WTC11 (cell line): ENCODE measurements at regions not wholly inside any gene's neighbourhood (a gene's known extent, or its start where the extent isn't known, plus 50 kb on each side); places are given as distances from the start of the nearest gene placed in this dataset.
"Not testable (repeated sequence)": the region's sequence is repeated elsewhere in the genome, so short reads cannot be mapped to it uniquely, and the experiment has no call there.

ENCODE experiments used
- ATAC-seq: fragments of 200-7000 bp; cut with Tn5 transposase; 2 replicates; pipeline ENCODE4 v1.10.0; 2021; ENCODE audit warnings: mild to moderate bottlenecking, moderate library complexity
- CTCF ChIA-PET: fragments of 300-600 bp; sonication (Branson Sonifier 250); formaldehyde crosslinking; loops from one replicate; lab custom pipeline; 2021; ENCODE audit warnings: antibody characterized with exemption; lab: Charles Lee
- POLR2A ChIA-PET: fragments of 350-600 bp; sonication (Branson Sonifier 250); formaldehyde crosslinking; loops from one replicate; lab custom pipeline; 2021; ENCODE audit warnings: antibody characterized with exemption; lab: Charles Lee
- DNase-seq: peaks from one replicate; pipeline ENCODE4 v3.0.0; 2021; ENCODE audit warnings: low spot score
- H3K27ac Mint-ChIP-seq: 2 replicates; pipeline ENCODE4 v1.8.0; 2021; ENCODE audit warnings: mixed read lengths
- H3K27me3 Mint-ChIP-seq: 2 replicates; pipeline ENCODE4 v1.8.0; 2021; ENCODE audit warnings: low read depth, mild to moderate bottlenecking, moderate library complexity, mixed read lengths
- H3K36me3 Mint-ChIP-seq: 2 replicates; pipeline ENCODE4 v1.8.0; 2021; ENCODE audit warnings: mixed read lengths
- H3K4me1 Mint-ChIP-seq: 2 replicates; pipeline ENCODE4 v1.8.0; 2022; ENCODE audit warnings: mixed read lengths
- H3K4me3 Mint-ChIP-seq: 2 replicates; pipeline ENCODE4 v1.8.0; 2021; ENCODE audit warnings: mild to moderate bottlenecking, moderate library complexity, mixed read lengths
- H3K9me3 Mint-ChIP-seq: 2 replicates; pipeline ENCODE4 v1.8.0; 2021; ENCODE audit warnings: mixed read lengths
- ATF3 ChIP-seq: sonication (generic); formaldehyde crosslinking; conservative IDR thresholded peaks from 2 replicates; pipeline ENCODE4 v1.8.1; 2022; ENCODE audit warnings: mild to moderate bottlenecking, missing genetic modification reagents
- FOXJ3 ChIP-seq: sonication (generic); formaldehyde crosslinking; IDR thresholded peaks from 2 replicates; pipeline ENCODE4 v1.9.0; 2021; ENCODE audit warnings: missing genetic modification reagents, mild to moderate bottlenecking, borderline replicate concordance
- FOXK1 ChIP-seq: sonication (generic); formaldehyde crosslinking; IDR thresholded peaks from 2 replicates; pipeline ENCODE4 v1.8.0; 2022; ENCODE audit warnings: mild to moderate bottlenecking, moderate library complexity, missing genetic modification reagents
- NR2C2 ChIP-seq: sonication (generic); formaldehyde crosslinking; IDR thresholded peaks from 2 replicates; pipeline ENCODE4 v1.8.0; 2022; ENCODE audit warnings: mild to moderate bottlenecking, missing genetic modification reagents
- RORB ChIP-seq: fragments of 250-450 bp; sonication (Bioruptor Pico); IDR thresholded peaks from 2 replicates; pipeline ENCODE4 v1.9.0; 2021; ENCODE audit warnings: mild to moderate bottlenecking
- SMAD4 ChIP-seq: sonication (generic); formaldehyde crosslinking; IDR thresholded peaks from 2 replicates; pipeline ENCODE4 v1.8.0; 2022; ENCODE audit warnings: mild to moderate bottlenecking, missing genetic modification reagents
- SOX15 ChIP-seq: fragments of 250-450 bp; sonication (Bioruptor Pico); IDR thresholded peaks from 2 replicates; pipeline ENCODE4 v1.9.0; 2021; ENCODE audit warnings: mild to moderate bottlenecking
- TEAD1 ChIP-seq: sonication (generic); formaldehyde crosslinking; IDR thresholded peaks from 2 replicates; pipeline ENCODE4 v1.8.0; 2022; ENCODE audit warnings: mild to moderate bottlenecking, missing genetic modification reagents
- TP53 ChIP-seq: sonication (generic); formaldehyde crosslinking; IDR thresholded peaks from 2 replicates; pipeline ENCODE4 v1.8.1; 2023; ENCODE audit warnings: mild to moderate bottlenecking, missing genetic modification reagents
- ZNF281 ChIP-seq: sonication (generic); formaldehyde crosslinking; IDR thresholded peaks from 2 replicates; pipeline ENCODE4 v1.8.0; 2023; ENCODE audit warnings: mild to moderate bottlenecking, missing genetic modification reagents
- ZNF416 ChIP-seq: fragments of 250-450 bp; sonication (Bioruptor Pico); IDR thresholded peaks from 2 replicates; pipeline ENCODE4 v1.9.0; 2021; ENCODE audit warnings: mild to moderate bottlenecking, inconsistent platforms
- TF ChIP-seq, protein P1 (sequence below): sonication (generic); formaldehyde crosslinking; IDR thresholded peaks from 2 replicates; pipeline ENCODE4 v1.8.1; 2023; ENCODE audit warnings: mild to moderate bottlenecking, missing genetic modification reagents, moderate library complexity
- TF ChIP-seq, protein P2 (sequence below): sonication (generic); formaldehyde crosslinking; IDR thresholded peaks from 2 replicates; pipeline ENCODE4 v1.8.1; 2022; ENCODE audit warnings: low read depth, mild to moderate bottlenecking, moderate library complexity, missing genetic modification reagents, borderline replicate concordance
- TF ChIP-seq, protein P3 (sequence below): sonication (generic); formaldehyde crosslinking; IDR thresholded peaks from 2 replicates; pipeline ENCODE4 v1.8.1; 2023; ENCODE audit warnings: mild to moderate bottlenecking, missing genetic modification reagents, borderline replicate concordance

GRCh38 chrX:109049903-109050302, 313.5 kb upstream of the IRS4 start:
- POLR2A ChIA-PET = no interaction called here
- Mint-ChIP-seq H3K4me1 (peaks cover 10% of the 10 kb centered on the region), H3K27me3 (no peaks in the 10 kb centered on the region), H3K9me3 (peaks cover 10% of the 10 kb centered on the region; the same call in 1 of the 2 replicates), H3K27ac (peak overlapping the region; percentile 78), H3K4me3 (no peak overlapping the region), H3K36me3 (no peaks in the 10 kb centered on the region)
- CTCF ChIA-PET = interaction anchor here (1.0 to 1.6 kb wide), 4 partner anchors 136 to 350 kb away, joined by 3 to 23 read pairs (median 5); no protein-coding TSS in a partner anchor
- peak; percentile 14 for DNase-seq
- peak; percentile 65 for ATAC-seq
- no peak for TF ChIP-seq SOX15

DNA sequence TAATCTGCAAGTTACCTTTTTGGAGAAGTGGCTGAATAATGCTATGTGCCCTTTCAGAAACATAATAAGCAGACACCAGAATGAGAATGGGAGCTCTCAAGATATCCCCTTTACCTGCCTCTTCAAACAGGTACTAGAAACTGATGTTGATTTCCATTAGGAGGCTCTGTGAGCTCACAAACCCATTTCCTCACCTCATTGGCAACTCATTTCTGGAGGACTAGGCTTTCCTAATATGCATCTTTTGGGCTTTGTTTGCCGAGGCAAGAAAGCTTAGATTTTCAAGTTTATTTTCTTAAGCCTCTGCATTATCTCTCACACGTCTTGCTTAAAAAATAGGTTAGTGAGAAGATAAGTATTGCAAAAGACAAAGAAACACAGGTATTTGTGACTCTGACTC, 313.1 kb upstream of the IRS4 start:
- Mint-ChIP-seq H3K4me3 (no peak overlapping the region), H3K27ac (0 out of 2 replicates have a peak overlapping the region, but pooled peaks have one; percentile 49), H3K27me3 (no peaks in the 10 kb centered on the region), H3K36me3 (no peaks in the 10 kb centered on the region), H3K9me3 (peaks cover 10% of the 10 kb centered on the region; the same call in 1 of the 2 replicates)
- DNase-seq (no peak), ATAC-seq (no peak; the same call in 1 of the 2 replicates)
- CTCF ChIA-PET = interaction anchor here (0.6 to 1.7 kb wide), 6 partner anchors 136 to 424 kb away, joined by 3 to 23 read pairs (median 4); no protein-coding TSS in a partner anchor
- no peak for TF ChIP-seq ZNF281 (CRISPR knock-in tag)
- no peak for TF ChIP-seq NR2C2
- TF ChIP-seq ZNF416 (CRISPR knock-in tag) = no peak
- TF ChIP-seq, protein P1, sequence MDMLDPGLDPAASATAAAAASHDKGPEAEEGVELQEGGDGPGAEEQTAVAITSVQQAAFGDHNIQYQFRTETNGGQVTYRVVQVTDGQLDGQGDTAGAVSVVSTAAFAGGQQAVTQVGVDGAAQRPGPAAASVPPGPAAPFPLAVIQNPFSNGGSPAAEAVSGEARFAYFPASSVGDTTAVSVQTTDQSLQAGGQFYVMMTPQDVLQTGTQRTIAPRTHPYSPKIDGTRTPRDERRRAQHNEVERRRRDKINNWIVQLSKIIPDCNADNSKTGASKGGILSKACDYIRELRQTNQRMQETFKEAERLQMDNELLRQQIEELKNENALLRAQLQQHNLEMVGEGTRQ (CRISPR knock-in tag) = no peak
- TF ChIP-seq, protein P2, sequence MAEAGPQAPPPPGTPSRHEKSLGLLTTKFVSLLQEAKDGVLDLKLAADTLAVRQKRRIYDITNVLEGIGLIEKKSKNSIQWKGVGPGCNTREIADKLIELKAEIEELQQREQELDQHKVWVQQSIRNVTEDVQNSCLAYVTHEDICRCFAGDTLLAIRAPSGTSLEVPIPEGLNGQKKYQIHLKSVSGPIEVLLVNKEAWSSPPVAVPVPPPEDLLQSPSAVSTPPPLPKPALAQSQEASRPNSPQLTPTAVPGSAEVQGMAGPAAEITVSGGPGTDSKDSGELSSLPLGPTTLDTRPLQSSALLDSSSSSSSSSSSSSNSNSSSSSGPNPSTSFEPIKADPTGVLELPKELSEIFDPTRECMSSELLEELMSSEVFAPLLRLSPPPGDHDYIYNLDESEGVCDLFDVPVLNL (CRISPR knock-in tag) = no peak
- TF ChIP-seq, all 79 proteins: peak for 0
- POLR2A ChIA-PET = no interaction called here
- peaks cover 10% of the 10 kb centered on the region for H3K4me1 Mint-ChIP-seq

GRCh38 chrX:109040057-109040456, 303.7 kb upstream of the IRS4 start:
- ATAC-seq (peak; percentile 66), DNase-seq (no peak)
- no peaks in the 10 kb centered on the region for H3K36me3 Mint-ChIP-seq
- H3K27ac Mint-ChIP-seq = no peak overlapping the region
- H3K4me3 Mint-ChIP-seq = no peak overlapping the region
- CTCF ChIA-PET = no interaction called here
- POLR2A ChIA-PET = no interaction called here
- H3K27me3 Mint-ChIP-seq = no peaks in the 10 kb centered on the region
- no peaks in the 10 kb centered on the region for H3K9me3 Mint-ChIP-seq
- peaks cover 8% of the 10 kb centered on the region; the same call in 1 of the 2 replicates for H3K4me1 Mint-ChIP-seq
- TF ChIP-seq RORB (CRISPR knock-in tag) (no peak), TP53 (no peak), SMAD4 (no peak), ATF3 (CRISPR knock-in tag) (no peak)

GRCh38 chrX:109036624-109037023, 300.3 kb upstream of the IRS4 start:
- Mint-ChIP-seq H3K27me3 (no peaks in the 10 kb centered on the region), H3K4me1 (peaks cover 8% of the 10 kb centered on the region; the same call in 1 of the 2 replicates), H3K9me3 (peaks cover 6% of the 10 kb centered on the region), H3K4me3 (no peak overlapping the region), H3K27ac (no peak overlapping the region), H3K36me3 (0 out of 2 replicates have a peak, but pooled peaks cover 2% of the 10 kb centered on the region)
- no peak for TF ChIP-seq SMAD4
- no peak for DNase-seq
- CTCF ChIA-PET = no interaction called here
- POLR2A ChIA-PET = no interaction called here
- no peak for ATAC-seq

DNA sequence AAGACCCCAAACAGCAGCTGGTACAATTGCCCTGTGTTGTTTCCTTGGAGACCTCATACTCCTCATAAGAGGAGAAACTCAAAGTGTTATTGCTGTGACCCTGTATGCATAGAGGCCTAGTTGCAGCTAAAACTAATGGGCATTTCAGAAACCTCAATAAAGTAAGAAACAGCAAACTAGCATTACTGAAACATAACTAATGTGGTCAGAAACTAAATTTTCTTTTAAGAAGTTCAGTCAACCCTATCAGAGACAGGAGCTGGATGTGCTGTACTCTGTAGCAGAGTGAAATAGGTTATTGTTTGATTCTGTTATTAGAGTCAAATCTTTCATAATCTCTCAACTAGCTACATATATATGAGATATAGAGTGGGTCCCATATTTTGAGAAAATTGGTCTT, 257.5 kb upstream of the IRS4 start:
- CTCF ChIA-PET = no interaction called here
- no peak overlapping the region for H3K4me3 Mint-ChIP-seq
- DNase-seq (no peak), ATAC-seq (no peak)
- POLR2A ChIA-PET = no interaction called here
- no peak overlapping the region for H3K27ac Mint-ChIP-seq
- peaks cover 4% of the 10 kb centered on the region; the same call in 1 of the 2 replicates for H3K36me3 Mint-ChIP-seq
- H3K27me3 Mint-ChIP-seq = no peaks in the 10 kb centered on the region
- no peaks in the 10 kb centered on the region for H3K4me1 Mint-ChIP-seq
- peaks cover 11% of the 10 kb centered on the region for H3K9me3 Mint-ChIP-seq
- TF ChIP-seq FOXK1 (CRISPR knock-in tag) (no peak), TEAD1 (CRISPR knock-in tag) (no peak), FOXJ3 (CRISPR knock-in tag) (no peak)
- TF ChIP-seq, protein P3, sequence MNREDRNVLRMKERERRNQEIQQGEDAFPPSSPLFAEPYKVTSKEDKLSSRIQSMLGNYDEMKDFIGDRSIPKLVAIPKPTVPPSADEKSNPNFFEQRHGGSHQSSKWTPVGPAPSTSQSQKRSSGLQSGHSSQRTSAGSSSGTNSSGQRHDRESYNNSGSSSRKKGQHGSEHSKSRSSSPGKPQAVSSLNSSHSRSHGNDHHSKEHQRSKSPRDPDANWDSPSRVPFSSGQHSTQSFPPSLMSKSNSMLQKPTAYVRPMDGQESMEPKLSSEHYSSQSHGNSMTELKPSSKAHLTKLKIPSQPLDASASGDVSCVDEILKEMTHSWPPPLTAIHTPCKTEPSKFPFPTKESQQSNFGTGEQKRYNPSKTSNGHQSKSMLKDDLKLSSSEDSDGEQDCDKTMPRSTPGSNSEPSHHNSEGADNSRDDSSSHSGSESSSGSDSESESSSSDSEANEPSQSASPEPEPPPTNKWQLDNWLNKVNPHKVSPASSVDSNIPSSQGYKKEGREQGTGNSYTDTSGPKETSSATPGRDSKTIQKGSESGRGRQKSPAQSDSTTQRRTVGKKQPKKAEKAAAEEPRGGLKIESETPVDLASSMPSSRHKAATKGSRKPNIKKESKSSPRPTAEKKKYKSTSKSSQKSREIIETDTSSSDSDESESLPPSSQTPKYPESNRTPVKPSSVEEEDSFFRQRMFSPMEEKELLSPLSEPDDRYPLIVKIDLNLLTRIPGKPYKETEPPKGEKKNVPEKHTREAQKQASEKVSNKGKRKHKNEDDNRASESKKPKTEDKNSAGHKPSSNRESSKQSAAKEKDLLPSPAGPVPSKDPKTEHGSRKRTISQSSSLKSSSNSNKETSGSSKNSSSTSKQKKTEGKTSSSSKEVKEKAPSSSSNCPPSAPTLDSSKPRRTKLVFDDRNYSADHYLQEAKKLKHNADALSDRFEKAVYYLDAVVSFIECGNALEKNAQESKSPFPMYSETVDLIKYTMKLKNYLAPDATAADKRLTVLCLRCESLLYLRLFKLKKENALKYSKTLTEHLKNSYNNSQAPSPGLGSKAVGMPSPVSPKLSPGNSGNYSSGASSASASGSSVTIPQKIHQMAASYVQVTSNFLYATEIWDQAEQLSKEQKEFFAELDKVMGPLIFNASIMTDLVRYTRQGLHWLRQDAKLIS (CRISPR knock-in tag) = no peak

DNA sequence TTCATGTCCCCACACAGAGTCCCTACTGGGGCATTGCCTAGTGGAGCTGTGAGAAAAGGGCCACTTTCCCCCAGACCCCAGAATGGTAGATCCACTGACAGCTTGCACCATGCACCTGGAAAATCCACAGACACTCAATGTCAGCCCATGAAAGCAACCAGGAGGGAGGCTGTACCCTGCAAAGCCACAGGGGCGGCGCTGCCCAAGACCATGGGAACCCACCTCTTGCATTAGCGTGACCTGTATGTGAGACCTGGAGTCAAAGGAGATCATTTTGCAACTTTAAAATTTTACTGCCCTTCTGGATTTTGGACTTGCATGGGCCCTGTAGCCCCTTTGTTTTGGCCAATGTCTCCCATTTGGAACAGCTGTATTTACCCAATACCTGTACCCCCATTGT, 236.5 kb upstream of the IRS4 start:
- H3K9me3 Mint-ChIP-seq = peaks cover 17% of the 10 kb centered on the region
- H3K27ac Mint-ChIP-seq, H3K36me3 Mint-ChIP-seq, H3K4me1 Mint-ChIP-seq, H3K27me3 Mint-ChIP-seq, ATAC-seq, POLR2A ChIA-PET, H3K4me3 Mint-ChIP-seq, CTCF ChIA-PET: not testable (repeated sequence)
- DNase-seq = peak; percentile 6
